ENCODE measurements at regions not wholly inside any gene's neighbourhood (a gene's known extent, or its start where the extent isn't known, plus 50 kb on each side); places are given as distances from the start of the nearest gene placed in this dataset.

- POLR2A ChIA-PET (ENCODE audit: partially characterized antibody): no interaction called here
- H2BK20ac ChIP-seq (ENCODE audit: low read length): no peak overlapping the region
- FAIRE-seq: peak; percentile 52
These were observed 170.0 kb downstream of the SEMA6D start for GRCh38 chr15:47887241-47887800.

More at GRCh38 chr15:47887241-47887800, 170.0 kb downstream of the SEMA6D start:
- Histone ChIP-seq H2BK120ac (replicated peaks; ENCODE audit: low read depth, low read length) (no peak overlapping the region), H3K18ac (ENCODE audit: extremely low read depth, low read length) (no peak overlapping the region), H3K14ac (ENCODE audit: insufficient read length) (no peak overlapping the region), H3K9me3 (ENCODE audit: insufficient read depth in 2 of 2, low read depth in 1 of 2, low read length in 1 of 2) (no peaks in the 10 kb centered on the region), H4K91ac (replicated peaks; ENCODE audit: insufficient read length, low read length) (no peak overlapping the region), H3K4me1 (replicated peaks in 1 of 4; ENCODE audit: control insufficient read depth in 3 of 4, insufficient read depth in 4 of 4, low read length in 3 of 4) (peaks cover 0 to 11% (median 5%) of the 10 kb centered on the region in 4 experiments; a peak in 4 of 7 replicates), H4K8ac (ENCODE audit: extremely low read depth, insufficient read depth, low read length) (no peak overlapping the region), H2BK15ac (ENCODE audit: low read length) (no peak overlapping the region), H4K5ac (ENCODE audit: insufficient read length, low read depth, low read length) (no peak overlapping the region), H3K56ac (replicated peaks; ENCODE audit: insufficient read length, low read depth, low read length) (no peak overlapping the region), H3K23ac (ENCODE audit: insufficient read length) (no peak overlapping the region), H3K9ac (replicated peaks in 1 of 4; ENCODE audit: extremely low read depth in 1 of 4, low read depth in 3 of 4, low read length in 3 of 4) (no peak overlapping the region), H2BK12ac (ENCODE audit: low read depth, low read length) (no peak overlapping the region), H3K23me2 (ENCODE audit: low read depth, low read length) (no peaks in the 10 kb centered on the region), H3K4me3 (ENCODE audit: extremely low read depth in 1 of 4, insufficient read depth in 2 of 4, low read depth in 3 of 4, low read length in 4 of 4) (no peak overlapping the region), H3K27ac (ENCODE audit: low read depth, low read length) (no peak overlapping the region), H3K4me2 (ENCODE audit: insufficient read depth in 1 of 2, low read depth in 2 of 2, low read length in 2 of 2) (no peak overlapping the region), H4K20me1 (replicated peaks in 1 of 2; ENCODE audit: control insufficient read depth in 1 of 2, insufficient read depth in 2 of 2, low read length in 2 of 2) (no peaks in the 10 kb centered on the region), H3K36me3 (ENCODE audit: control insufficient read depth in 2 of 4, insufficient read depth in 4 of 4, low read length in 3 of 4) (no peaks in the 10 kb centered on the region), H3K27me3 (replicated peaks in 1 of 4; ENCODE audit: control insufficient read depth in 3 of 4, extremely low read depth in 1 of 4, insufficient read depth in 3 of 4, low read length in 3 of 4) (peaks cover 2 to 21% (median 16%) of the 10 kb centered on the region in 4 experiments; a peak in 6 of 7 replicates), H2AK5ac (ENCODE audit: low read depth, low read length) (no peak overlapping the region), H3K79me2 (ENCODE audit: control insufficient read depth in 1 of 2, insufficient read depth in 2 of 2, low read length in 2 of 2) (no peaks in the 10 kb centered on the region), H3K4ac (replicated peaks; ENCODE audit: insufficient read length, low read depth, low read length) (no peak overlapping the region), H2AFZ (ENCODE audit: low read length) (no peak overlapping the region), H2BK5ac (ENCODE audit: low read depth, low read length) (no peak overlapping the region), H3K79me1 (ENCODE audit: low read depth, low read length) (no peaks in the 10 kb centered on the region)
- 90% methylated on average over 5 of the region's 5 CpGs; no CpG with 5 or more reads in 1 of the 2 experiments for WGBS, 2 experiments (ENCODE audit: extremely low coverage in 1 of 2, insufficient coverage in 1 of 2, insufficient read length in 1 of 2, insufficient replicate concordance in 2 of 2, low coverage in 1 of 2, low lambda C conversion rate in 2 of 2, missing lambda C conversion rate in 1 of 2)
- CTCF ChIA-PET (ENCODE audit: partially characterized antibody): interaction anchor here (1.0 kb wide), 1 partner anchor 175 kb away, joined by 3 read pairs; no protein-coding TSS in a partner anchor
- TF ChIP-seq GABPA (IDR thresholded peaks at IDR 0.05; ENCODE audit: borderline replicate concordance, insufficient read depth, low read length) (no peak), GTF2F1 (IDR thresholded peaks at IDR 0.05; ENCODE audit: borderline replicate concordance, low read depth, low read length) (no peak), CBX5 (IDR thresholded peaks at IDR 0.05; ENCODE audit: low read depth, low read length) (no peak), BRCA1 (IDR thresholded peaks at IDR 0.05; ENCODE audit: low read depth, low read length) (no peak), SIN3A (conservative IDR thresholded peaks at IDR 0.05 in 1 of 2, IDR thresholded peaks at IDR 0.05 in 1 of 2; ENCODE audit: low read depth in 1 of 2, low read length in 2 of 2) (no peak), POU5F1 (IDR thresholded peaks at IDR 0.05; ENCODE audit: low read depth, low read length) (no peak)
- DNase-seq (ENCODE audit: low read depth in 1 of 2, low spot score in 2 of 2): no peak
